Lower lobe of right lung (tissue), 2 donors: ENCODE measurements at regions not wholly inside any gene's neighbourhood (a gene's known extent, or its start where the extent isn't known, plus 50 kb on each side); places are given as distances from the start of the nearest gene placed in this dataset.
A peak's percentile ranks its signal among the peaks of the same experiment; 100 is the strongest.

ENCODE experiments used
- ATAC-seq, 2 donors: fragments of 200-7000 bp; cut with Tn5 transposase; one replicate each; pipeline ENCODE4 v1.9.1; 2020 to 2022; ENCODE audit warnings: mild to moderate bottlenecking in 2 of 2, moderate library complexity in 2 of 2
- DNase-seq: peaks from one replicate; pipeline ENCODE4 v3.0.0-alpha.2; 2020
- H3K27ac ChIP-seq: fragments of 200-600 bp; one replicate; pipeline ENCODE4 v1.8.0; 2022
- H3K27me3 ChIP-seq: fragments of 200-600 bp; one replicate; pipeline ENCODE4 v1.8.0; 2022; ENCODE audit warnings: low read depth
- H3K36me3 ChIP-seq: fragments of 200-600 bp; one replicate; pipeline ENCODE4 v1.8.0; 2022; ENCODE audit warnings: mild to moderate bottlenecking
- H3K4me1 ChIP-seq: fragments of 200-600 bp; one replicate; pipeline ENCODE4 v1.8.0; 2022
- H3K4me3 ChIP-seq: fragments of 200-600 bp; one replicate; pipeline ENCODE4 v1.8.0; 2022; ENCODE audit warnings: mild to moderate bottlenecking
- H3K9me3 ChIP-seq: fragments of 200-600 bp; one replicate; pipeline ENCODE4 v1.8.0; 2022
- CTCF ChIP-seq: fragments of 200-600 bp; IDR thresholded peaks from one replicate; pipeline ENCODE4 v1.8.0; 2022; ENCODE audit warnings: antibody characterized with exemption, mild to moderate bottlenecking
- intact Hi-C: fragments of 100-400 bp; cut with DNase I; formaldehyde crosslinking; loops from one replicate; pipeline ENCODE4 v1.11.0; 2022
- donor health status: DM: no; HTN: yes; CAD: no; lungs with severe emphysema.

GRCh38 chr1:73564294-73564693 lies 633.7 kb downstream of the LRRIQ3 start:
- Histone ChIP-seq H3K27me3 (no peaks in the 10 kb centered on the region), H3K4me3 (no peak overlapping the region), H3K36me3 (no peaks in the 10 kb centered on the region), H3K27ac (no peak overlapping the region), H3K9me3 (no peaks in the 10 kb centered on the region), H3K4me1 (no peaks in the 10 kb centered on the region)
- TF ChIP-seq CTCF, result no peak
- no peak for ATAC-seq
- DNase-seq, result no peak
- intact Hi-C loops, result no loop called here

GRCh38 chr1:73556270-73556669 lies 641.7 kb downstream of the LRRIQ3 start:
- DNase-seq, result no peak
- Histone ChIP-seq H3K27me3 (no peaks in the 10 kb centered on the region), H3K27ac (no peak overlapping the region), H3K4me1 (no peaks in the 10 kb centered on the region), H3K4me3 (no peak overlapping the region), H3K9me3 (peaks cover 11% of the 10 kb centered on the region), H3K36me3 (no peaks in the 10 kb centered on the region)
- no peak for ATAC-seq
- intact Hi-C loops, result no loop called here
- no peak for TF ChIP-seq CTCF

- H3K36me3 ChIP-seq, result no peaks in the 10 kb centered on the region
- no peak for ATAC-seq
- no peak overlapping the region for H3K4me3 ChIP-seq
- no peak for DNase-seq
- no peak overlapping the region for H3K27ac ChIP-seq
- H3K27me3 ChIP-seq, result no peaks in the 10 kb centered on the region
- no peaks in the 10 kb centered on the region for H3K9me3 ChIP-seq
- intact Hi-C loops, result no loop called here
- H3K4me1 ChIP-seq, result no peaks in the 10 kb centered on the region
- TF ChIP-seq CTCF, result no peak
Measured at GRCh38 chr1:73537400-73537799, 660.6 kb downstream of the LRRIQ3 start.

GRCh38 chr1:73517603-73518191 lies 680.3 kb downstream of the LRRIQ3 start:
- H3K9me3 ChIP-seq, result no peaks in the 10 kb centered on the region
- H3K36me3 ChIP-seq, result no peaks in the 10 kb centered on the region
- ATAC-seq (no peak), DNase-seq (no peak)
- TF ChIP-seq CTCF, result no peak
- no peak overlapping the region for H3K27ac ChIP-seq
- no peaks in the 10 kb centered on the region for H3K27me3 ChIP-seq
- H3K4me3 ChIP-seq, result no peak overlapping the region
- H3K4me1 ChIP-seq, result no peaks in the 10 kb centered on the region
- intact Hi-C loops, result no loop called here

GRCh38 chr1:73516451-73516850 lies 681.5 kb downstream of the LRRIQ3 start:
- ATAC-seq (peak in 1 of 2 donors; percentile 51), DNase-seq (no peak)
- Histone ChIP-seq H3K27ac (no peak overlapping the region), H3K4me1 (no peaks in the 10 kb centered on the region), H3K4me3 (no peak overlapping the region), H3K27me3 (no peaks in the 10 kb centered on the region), H3K36me3 (no peaks in the 10 kb centered on the region), H3K9me3 (no peaks in the 10 kb centered on the region)
- TF ChIP-seq CTCF, result no peak
- intact Hi-C loops, result no loop called here

GRCh38 chr1:73511038-73511437 lies 686.9 kb downstream of the LRRIQ3 start:
- H3K27ac ChIP-seq, result no peak overlapping the region
- ATAC-seq, result no peak
- intact Hi-C loops, result no loop called here
- H3K4me3 ChIP-seq, result no peak overlapping the region
- no peaks in the 10 kb centered on the region for H3K9me3 ChIP-seq
- no peaks in the 10 kb centered on the region for H3K27me3 ChIP-seq
- no peaks in the 10 kb centered on the region for H3K36me3 ChIP-seq
- no peak for DNase-seq
- no peak for TF ChIP-seq CTCF
- H3K4me1 ChIP-seq, result no peaks in the 10 kb centered on the region
